Memory B cell (primary cell): ENCODE measurements at regions not wholly inside any gene's neighbourhood (a gene's known extent, or its start where the extent isn't known, plus 50 kb on each side); places are given as distances from the start of the nearest gene placed in this dataset.
A peak's percentile ranks its signal among the peaks of the same experiment; 100 is the strongest.

Experiments used
- ATAC-seq: fragments of 150-1000 bp; cut with Tn5 transposase; 2 replicates; pipeline ENCODE4 v1.10.0; 2021; ENCODE audit warnings: low read depth, mild to moderate bottlenecking, moderate library complexity
- DNase-seq, 2 donors: peaks; one replicate each; pipeline ENCODE4 v3.0.0; 2022; ENCODE audit warnings: low spot score in 2 of 2
- H3K27ac Mint-ChIP-seq: one replicate; pipeline ENCODE4 v1.8.0; 2022; ENCODE audit warnings: mild to moderate bottlenecking, moderate library complexity, mixed read lengths
- H3K27me3 Mint-ChIP-seq: one replicate; pipeline ENCODE4 v1.8.0; 2022; ENCODE audit warnings: mixed read lengths
- H3K36me3 Mint-ChIP-seq: one replicate; pipeline ENCODE4 v1.8.0; 2022; ENCODE audit warnings: mild to moderate bottlenecking, mixed read lengths
- H3K4me1 Mint-ChIP-seq: one replicate; pipeline ENCODE4 v1.8.0; 2022; ENCODE audit warnings: mixed read lengths
- H3K4me3 Mint-ChIP-seq: one replicate; pipeline ENCODE4 v1.8.0; 2022; ENCODE audit warnings: mild to moderate bottlenecking, moderate library complexity, mixed read lengths
- H3K9me3 Mint-ChIP-seq: one replicate; pipeline ENCODE4 v1.8.0; 2022; ENCODE audit warnings: mixed read lengths

DNA sequence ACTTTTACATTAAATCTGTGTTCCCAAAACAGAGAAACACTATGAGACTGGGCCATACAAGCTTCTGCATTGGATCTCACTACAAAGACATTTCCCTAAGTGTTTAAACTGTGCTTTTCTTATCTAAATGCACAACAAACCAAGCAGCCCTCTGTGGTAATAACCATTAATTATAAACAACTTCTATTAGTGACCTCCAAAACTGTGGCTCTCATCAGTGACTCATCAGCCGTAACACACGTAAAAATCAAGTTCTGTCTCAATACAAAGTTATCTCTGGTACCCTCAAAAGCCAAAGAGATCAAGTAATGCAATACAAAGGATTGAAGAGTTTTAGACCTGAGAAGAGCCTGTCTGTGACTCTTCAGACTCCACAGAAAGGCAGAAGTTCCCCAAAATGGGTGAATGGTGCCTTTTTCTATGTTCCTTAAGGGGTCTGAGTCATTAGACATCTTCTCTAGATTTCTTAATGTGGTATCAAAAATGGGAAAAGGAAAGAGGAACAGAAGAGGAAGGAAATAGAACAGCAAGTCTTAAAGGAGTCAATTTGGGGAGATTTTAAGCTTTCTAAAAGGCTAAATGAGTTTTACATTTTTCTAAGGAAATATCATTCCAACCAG is 189.8 kb upstream of the PPP1R2C start:
- DNase-seq (no peak), ATAC-seq (no peak)
- Mint-ChIP-seq H3K36me3 (no peaks in the 10 kb centered on the region), H3K27me3 (no peaks in the 10 kb centered on the region), H3K9me3 (peaks cover 2% of the 10 kb centered on the region), H3K4me1 (peaks cover 5% of the 10 kb centered on the region), H3K27ac (peak overlapping the region; percentile 31), H3K4me3 (no peak overlapping the region)

DNA sequence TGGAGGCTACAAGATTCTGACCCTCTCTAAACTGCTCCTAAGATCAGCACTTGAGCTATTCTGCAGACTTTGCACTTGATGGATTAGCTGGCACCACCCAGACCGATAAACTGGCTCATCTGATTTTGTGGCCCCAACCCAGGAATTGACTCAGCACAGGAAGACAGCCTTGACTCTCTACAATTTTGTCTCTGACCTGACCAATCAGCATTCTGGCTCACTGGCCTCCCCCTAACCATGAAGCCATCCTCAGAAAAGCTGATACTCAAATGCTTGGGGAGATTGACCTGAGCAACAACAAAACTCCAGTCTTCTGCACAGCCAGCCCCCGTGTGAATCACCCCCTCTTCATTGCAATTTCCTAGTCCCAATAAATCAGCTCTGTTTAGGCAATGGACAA is 195.4 kb upstream of the PPP1R2C start:
- Mint-ChIP-seq H3K36me3 (no peaks in the 10 kb centered on the region), H3K27ac (no peak overlapping the region), H3K9me3 (no peaks in the 10 kb centered on the region), H3K4me3 (no peak overlapping the region), H3K27me3 (no peaks in the 10 kb centered on the region), H3K4me1 (peaks cover 10% of the 10 kb centered on the region)
- no peak for ATAC-seq
- no peak for DNase-seq

DNA sequence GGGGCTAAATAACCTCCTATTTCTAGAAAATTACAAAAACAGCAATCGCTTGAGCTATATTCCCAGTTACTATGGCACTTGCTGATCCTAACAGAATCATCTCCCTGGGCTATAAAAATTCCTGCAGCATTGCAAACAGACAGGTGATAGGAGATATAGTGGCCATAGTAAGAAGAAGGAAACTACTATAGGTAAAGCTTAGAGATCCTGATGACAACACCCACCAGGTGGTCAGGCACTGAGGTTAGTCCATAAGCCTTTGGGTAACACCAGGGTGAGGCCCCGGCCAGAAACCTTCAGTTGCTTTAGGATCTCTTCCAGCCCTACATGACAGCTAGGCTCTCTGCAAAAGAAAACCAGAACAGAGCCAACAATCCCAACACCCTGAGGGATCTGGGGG is 197.9 kb upstream of the PPP1R2C start:
- ATAC-seq = no peak
- H3K9me3 Mint-ChIP-seq = peaks cover 1% of the 10 kb centered on the region
- H3K36me3 Mint-ChIP-seq = no peaks in the 10 kb centered on the region
- H3K27me3 Mint-ChIP-seq = no peaks in the 10 kb centered on the region
- peaks cover 10% of the 10 kb centered on the region for H3K4me1 Mint-ChIP-seq
- DNase-seq = no peak
- no peak overlapping the region for H3K27ac Mint-ChIP-seq
- H3K4me3 Mint-ChIP-seq = no peak overlapping the region

DNA sequence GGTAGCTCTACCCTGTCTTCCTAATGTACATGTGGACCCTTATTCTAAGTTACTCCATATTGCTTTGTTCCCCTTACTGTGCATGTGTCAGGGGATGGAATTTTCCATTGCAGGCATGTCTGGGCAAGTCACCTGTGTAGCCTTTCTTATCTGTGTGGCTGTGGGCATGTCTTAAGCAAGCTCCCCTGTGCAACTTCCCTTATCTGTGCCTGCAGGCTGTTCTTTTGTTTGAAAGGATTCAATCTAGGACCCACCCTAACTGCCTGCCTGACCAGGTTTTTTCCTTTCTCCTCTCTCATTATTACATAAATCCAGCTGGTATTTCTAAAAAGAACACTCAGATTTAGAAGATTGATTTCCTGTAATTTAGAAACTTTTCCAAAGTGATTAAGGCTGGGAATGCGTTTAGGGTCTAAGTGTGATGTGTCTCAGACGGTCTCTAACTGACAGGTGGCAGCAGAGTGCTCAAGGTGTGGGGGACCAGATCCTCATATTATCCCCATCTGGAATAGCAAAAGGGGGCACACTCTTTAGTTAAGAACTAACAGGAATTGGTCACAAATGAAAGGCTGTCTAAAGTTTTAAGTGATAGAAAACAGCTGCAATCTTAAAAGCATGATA is 198.9 kb upstream of the PPP1R2C start:
- DNase-seq (no peak), ATAC-seq (no peak)
- peaks cover 1% of the 10 kb centered on the region for H3K9me3 Mint-ChIP-seq
- H3K27ac Mint-ChIP-seq = peak overlapping the region; percentile 53
- H3K36me3 Mint-ChIP-seq = no peaks in the 10 kb centered on the region
- peaks cover 10% of the 10 kb centered on the region for H3K4me1 Mint-ChIP-seq
- no peaks in the 10 kb centered on the region for H3K27me3 Mint-ChIP-seq
- H3K4me3 Mint-ChIP-seq = no peak overlapping the region

DNA sequence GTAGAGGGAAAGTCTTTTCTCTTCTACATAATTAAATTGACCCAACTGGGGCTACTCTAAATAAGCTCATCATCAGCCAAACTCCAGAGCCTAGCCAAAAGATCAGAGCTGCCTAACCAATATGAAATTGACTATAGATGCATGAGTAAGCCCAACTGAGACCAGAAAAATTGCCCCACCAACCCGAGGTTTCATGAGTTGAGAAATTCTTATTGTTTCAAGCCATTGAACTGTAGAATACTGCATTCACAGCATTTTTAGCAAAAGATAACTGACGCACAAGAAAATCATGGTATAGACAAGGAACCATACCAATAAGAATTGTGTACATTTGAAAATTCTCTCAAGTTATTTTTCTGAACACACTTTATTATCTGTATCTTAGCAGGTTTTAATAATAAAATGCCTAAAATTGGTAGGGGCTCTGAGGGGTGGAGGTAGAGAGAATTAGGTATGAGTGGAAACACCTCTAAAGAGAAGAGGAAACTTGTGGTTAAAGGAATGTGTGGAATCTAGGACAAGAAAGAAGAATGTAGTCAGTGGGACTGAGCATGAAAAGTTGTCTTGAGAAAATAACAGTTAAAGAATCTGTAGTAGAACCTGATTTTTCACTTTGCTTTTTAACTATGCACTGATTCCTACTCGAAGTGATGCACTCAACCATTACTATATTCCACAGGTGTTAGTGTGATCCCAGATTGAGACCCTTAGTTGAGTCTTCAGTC is 200.9 kb upstream of the PPP1R2C start:
- no peak for DNase-seq
- peaks cover 2% of the 10 kb centered on the region for H3K9me3 Mint-ChIP-seq
- no peak for ATAC-seq

DNA sequence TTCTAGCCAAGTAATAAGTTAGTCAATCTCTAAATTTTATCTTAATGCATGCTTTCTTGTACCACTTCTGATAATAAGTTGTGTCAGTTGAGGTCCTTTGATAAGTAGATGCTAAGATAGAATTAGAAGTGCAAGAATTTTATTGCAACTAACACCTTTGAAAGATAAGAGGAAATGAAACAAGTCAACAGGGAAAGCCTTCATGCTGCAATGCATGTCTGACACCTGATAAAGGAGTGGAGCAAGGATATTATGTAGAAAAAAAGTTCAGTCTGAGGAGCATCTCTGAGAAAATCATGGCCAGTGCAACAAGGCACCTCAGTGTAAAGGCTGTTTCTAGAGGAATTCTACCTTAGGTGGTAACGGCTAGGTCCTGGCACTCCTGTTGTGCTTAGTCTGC is 210.7 kb upstream of the PPP1R2C start:
- Mint-ChIP-seq H3K36me3 (peaks cover 2% of the 10 kb centered on the region), H3K9me3 (no peaks in the 10 kb centered on the region), H3K27me3 (no peaks in the 10 kb centered on the region), H3K27ac (peak overlapping the region; percentile 78), H3K4me1 (peaks cover 17% of the 10 kb centered on the region), H3K4me3 (no peak overlapping the region)
- DNase-seq (no peak), ATAC-seq (peak; percentile 53)

More for the DNA sequence above, 200.9 kb upstream of the PPP1R2C start:
- no peak overlapping the region for H3K4me3 Mint-ChIP-seq
- H3K36me3 Mint-ChIP-seq = no peaks in the 10 kb centered on the region
- no peaks in the 10 kb centered on the region for H3K27me3 Mint-ChIP-seq
- H3K27ac Mint-ChIP-seq = no peak overlapping the region
- H3K4me1 Mint-ChIP-seq = peaks cover 10% of the 10 kb centered on the region

DNA sequence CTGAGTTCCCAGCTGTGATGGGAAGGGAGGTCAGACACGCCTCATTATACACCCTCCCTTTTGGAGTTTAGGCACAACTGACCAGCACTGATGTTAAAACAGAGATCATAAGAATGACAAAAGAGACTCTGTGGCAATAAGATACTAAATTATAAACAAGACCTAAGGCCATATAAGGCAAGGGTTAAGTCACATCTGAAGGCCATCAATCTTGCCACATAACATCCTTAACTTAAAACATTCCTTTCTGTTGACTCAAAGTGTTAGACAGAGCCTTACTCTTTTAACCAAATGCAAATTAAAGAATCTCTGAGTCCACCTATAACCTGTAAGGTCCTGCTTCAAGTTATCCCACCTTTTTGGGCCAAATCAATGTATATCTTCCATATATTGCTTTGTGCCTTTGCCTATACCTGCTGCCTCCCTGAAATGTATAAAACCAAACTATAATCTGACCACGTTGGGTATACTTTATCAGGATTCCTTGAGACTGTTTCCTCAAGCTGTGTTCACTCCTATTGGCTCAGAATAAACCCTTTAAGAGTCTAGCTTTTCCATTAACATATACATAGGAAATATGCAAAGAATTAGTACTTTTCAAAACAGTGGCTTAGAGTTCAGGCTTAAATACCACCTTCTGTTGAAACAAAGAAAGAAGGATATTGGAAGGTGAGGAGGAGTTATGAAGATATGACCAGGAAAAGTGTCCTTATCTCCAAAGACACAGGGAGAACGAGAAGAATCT is 214.4 kb upstream of the PPP1R2C start:
- H3K36me3 Mint-ChIP-seq = peaks cover 1% of the 10 kb centered on the region
- no peak overlapping the region for H3K27ac Mint-ChIP-seq
- peaks cover 26% of the 10 kb centered on the region for H3K4me1 Mint-ChIP-seq
- H3K4me3 Mint-ChIP-seq = no peak overlapping the region
- DNase-seq (no peak), ATAC-seq (no peak)
- H3K9me3 Mint-ChIP-seq = no peaks in the 10 kb centered on the region
- H3K27me3 Mint-ChIP-seq = no peaks in the 10 kb centered on the region

DNA sequence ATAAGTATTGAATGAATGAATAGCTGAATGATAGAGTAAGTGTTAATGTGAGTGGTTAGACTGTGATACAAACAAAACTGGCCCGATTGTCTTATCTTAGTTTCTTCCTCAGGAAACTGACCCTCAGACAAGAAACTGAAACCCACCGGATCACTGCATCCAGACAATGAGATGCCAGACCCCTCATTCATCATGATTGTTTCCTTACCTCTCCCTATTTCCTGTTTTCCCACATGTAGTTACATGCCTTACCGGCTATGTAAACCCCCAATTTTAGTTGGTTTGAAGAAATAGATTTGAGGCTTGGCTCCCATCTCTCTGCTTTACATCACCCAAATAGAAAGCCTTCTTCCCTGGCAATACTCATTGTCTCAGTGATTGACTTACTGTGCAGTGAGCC is 218.9 kb upstream of the PPP1R2C start:
- H3K36me3 Mint-ChIP-seq = no peaks in the 10 kb centered on the region
- DNase-seq = no peak
- no peak for ATAC-seq
- peaks cover 19% of the 10 kb centered on the region for H3K4me1 Mint-ChIP-seq
- H3K4me3 Mint-ChIP-seq = no peak overlapping the region
- no peaks in the 10 kb centered on the region for H3K9me3 Mint-ChIP-seq
- no peaks in the 10 kb centered on the region for H3K27me3 Mint-ChIP-seq
- no peak overlapping the region for H3K27ac Mint-ChIP-seq

DNA sequence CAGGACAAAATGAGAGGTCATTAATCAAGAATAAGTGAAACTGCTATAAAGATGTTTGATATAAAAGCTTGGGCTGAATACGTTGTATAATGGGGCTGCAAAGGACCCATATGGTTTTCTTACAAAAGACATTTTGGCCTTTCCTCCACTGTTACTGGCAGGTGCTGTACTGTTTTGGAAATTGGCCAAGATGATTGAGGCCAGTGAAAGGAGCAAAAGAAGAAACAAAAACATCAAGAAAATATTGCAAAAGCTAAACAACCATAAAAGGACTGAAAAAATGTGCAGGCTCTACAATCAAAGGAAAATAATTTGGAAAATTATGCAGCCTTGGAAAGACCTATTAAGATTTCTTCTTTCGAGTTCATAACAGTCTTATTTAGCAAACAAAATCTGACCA is 222.2 kb upstream of the PPP1R2C start:
- no peaks in the 10 kb centered on the region for H3K27me3 Mint-ChIP-seq
- no peak for DNase-seq
- peaks cover 16% of the 10 kb centered on the region for H3K4me1 Mint-ChIP-seq
- H3K27ac Mint-ChIP-seq = no peak overlapping the region
- no peak overlapping the region for H3K4me3 Mint-ChIP-seq
- H3K36me3 Mint-ChIP-seq = no peaks in the 10 kb centered on the region
- peaks cover 1% of the 10 kb centered on the region for H3K9me3 Mint-ChIP-seq
- no peak for ATAC-seq

DNA sequence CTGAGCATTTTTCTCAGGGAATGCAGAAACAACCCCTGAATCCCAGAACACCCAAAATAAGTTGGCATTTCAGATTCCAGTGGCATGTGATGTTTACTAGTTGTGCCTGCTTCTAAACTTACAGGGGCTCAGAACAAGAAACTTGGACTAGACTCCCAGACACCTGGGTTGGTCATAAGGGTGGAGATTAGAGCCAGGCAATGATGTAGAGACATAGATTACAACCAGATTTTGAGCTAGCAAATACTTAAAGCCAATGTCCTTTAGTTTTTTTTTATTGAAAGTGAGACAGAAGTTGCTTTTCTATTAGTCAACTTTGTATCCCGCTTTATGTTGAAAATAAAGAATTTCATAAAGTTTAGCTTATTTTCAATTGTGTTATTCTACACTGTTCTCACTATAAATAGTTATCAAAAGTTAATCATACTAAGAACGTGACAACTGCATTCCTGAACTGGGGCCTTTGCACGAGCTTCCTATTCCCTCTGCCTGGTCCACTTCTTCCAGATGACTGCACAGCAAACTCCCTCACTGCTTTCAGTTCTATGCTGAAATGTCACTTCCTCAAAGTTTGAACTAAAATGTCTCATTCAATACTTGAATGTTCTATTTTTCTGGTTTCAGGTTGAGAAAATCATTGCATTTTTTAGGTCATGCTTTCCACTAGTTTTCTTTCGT is 224.7 kb upstream of the PPP1R2C start:
- peaks cover 11% of the 10 kb centered on the region for H3K4me1 Mint-ChIP-seq
- ATAC-seq (peak; percentile 70), DNase-seq (no peak)
- peaks cover 1% of the 10 kb centered on the region for H3K9me3 Mint-ChIP-seq
- H3K4me3 Mint-ChIP-seq = no peak overlapping the region
- H3K36me3 Mint-ChIP-seq = peaks cover 1% of the 10 kb centered on the region
- H3K27ac Mint-ChIP-seq = peak overlapping the region; percentile 72
- no peaks in the 10 kb centered on the region for H3K27me3 Mint-ChIP-seq

DNA sequence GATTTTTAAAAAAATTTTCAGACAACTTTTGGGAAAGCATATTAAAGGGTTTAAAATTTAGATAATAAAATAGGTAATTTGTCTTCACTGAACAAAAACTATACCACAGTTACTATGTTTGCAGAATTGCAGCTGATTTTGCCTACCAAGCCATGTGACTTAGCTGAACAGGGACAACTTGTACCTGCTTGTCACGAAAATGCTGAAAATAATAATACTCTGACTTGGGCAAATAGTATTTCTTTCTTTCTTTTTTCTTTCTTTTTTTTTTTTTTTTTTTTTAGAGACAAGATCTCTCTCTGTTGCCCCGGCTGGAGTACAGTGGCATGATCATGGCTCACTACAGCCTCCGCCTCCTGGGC is 225.2 kb upstream of the PPP1R2C start:
- ATAC-seq = no peak
- H3K9me3 Mint-ChIP-seq = peaks cover 1% of the 10 kb centered on the region
- H3K27me3 Mint-ChIP-seq = no peaks in the 10 kb centered on the region
- H3K36me3 Mint-ChIP-seq = peaks cover 1% of the 10 kb centered on the region
- DNase-seq = no peak
- no peak overlapping the region for H3K4me3 Mint-ChIP-seq
- peak overlapping the region; percentile 72 for H3K27ac Mint-ChIP-seq
- H3K4me1 Mint-ChIP-seq = peaks cover 11% of the 10 kb centered on the region

DNA sequence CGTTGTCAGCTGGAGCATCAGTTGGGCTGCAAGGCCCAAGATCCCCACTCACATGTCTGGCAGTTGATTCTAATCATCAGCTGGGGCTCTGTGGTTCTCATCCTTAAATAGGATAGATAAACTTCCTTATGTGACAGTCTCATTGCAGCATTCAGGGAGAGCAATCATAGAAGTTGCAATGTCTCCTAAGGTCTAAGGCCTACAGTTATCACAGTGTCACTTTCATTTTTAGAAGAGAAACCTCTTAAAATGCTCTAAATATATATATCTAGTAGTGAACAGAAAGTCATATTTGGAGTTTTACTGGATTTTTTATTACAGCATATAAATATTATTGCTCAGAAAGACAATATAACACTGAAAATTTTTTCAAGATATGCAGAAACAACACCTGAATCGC is 226.0 kb upstream of the PPP1R2C start:
- no peak for DNase-seq
- H3K27ac Mint-ChIP-seq = no peak overlapping the region
- no peak for ATAC-seq
- H3K36me3 Mint-ChIP-seq = peaks cover 1% of the 10 kb centered on the region
- no peaks in the 10 kb centered on the region for H3K27me3 Mint-ChIP-seq
- H3K4me3 Mint-ChIP-seq = no peak overlapping the region
- H3K4me1 Mint-ChIP-seq = peaks cover 13% of the 10 kb centered on the region
- peaks cover 1% of the 10 kb centered on the region for H3K9me3 Mint-ChIP-seq

DNA sequence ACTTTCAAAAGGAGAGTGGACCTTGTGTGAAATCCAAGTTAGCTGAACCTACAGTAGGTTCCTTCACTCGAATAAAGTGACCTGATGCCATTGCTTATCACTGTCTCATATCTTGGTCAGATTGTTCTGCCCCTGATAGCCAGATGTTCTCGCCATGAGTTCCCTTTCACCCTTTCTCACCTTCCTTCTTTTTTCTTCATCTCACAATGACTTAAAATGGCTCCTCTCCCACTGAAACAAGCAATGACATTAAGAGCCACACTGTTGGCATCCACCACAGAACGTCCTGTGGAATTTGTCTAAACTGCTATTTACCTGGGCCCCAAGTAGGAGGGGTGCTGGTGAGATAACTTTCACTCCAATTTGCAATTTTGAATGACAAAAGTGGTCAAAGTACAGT is 227.6 kb upstream of the PPP1R2C start:
- no peaks in the 10 kb centered on the region for H3K27me3 Mint-ChIP-seq

DNA sequence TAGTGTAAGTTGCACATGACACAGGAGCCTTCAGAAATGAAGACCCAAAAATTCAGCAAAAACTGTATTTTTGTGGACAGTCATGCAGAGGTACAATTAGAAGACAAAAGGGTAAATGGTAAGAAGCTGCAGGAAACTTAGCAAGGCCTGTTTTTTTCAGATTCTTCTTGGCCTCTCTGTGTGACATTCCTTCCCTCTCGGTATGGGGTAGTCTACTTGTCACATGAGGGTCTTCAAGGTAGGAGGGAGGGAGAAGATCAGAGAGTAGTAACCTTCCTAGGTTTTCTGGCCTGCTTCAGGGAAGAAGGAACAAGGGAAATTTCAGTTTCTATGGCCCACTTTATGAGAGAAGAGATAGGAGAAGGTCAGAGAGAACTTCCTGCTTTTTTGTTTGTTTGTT is 230.4 kb upstream of the PPP1R2C start:
- H3K4me1 Mint-ChIP-seq = peaks cover 13% of the 10 kb centered on the region
- DNase-seq = no peak
- no peaks in the 10 kb centered on the region for H3K27me3 Mint-ChIP-seq
- H3K4me3 Mint-ChIP-seq = no peak overlapping the region
- H3K27ac Mint-ChIP-seq = no peak overlapping the region
- H3K9me3 Mint-ChIP-seq = peaks cover 2% of the 10 kb centered on the region
- no peak for ATAC-seq
- H3K36me3 Mint-ChIP-seq = peaks cover 1% of the 10 kb centered on the region

More for the DNA sequence above, 227.6 kb upstream of the PPP1R2C start:
- peaks cover 15% of the 10 kb centered on the region for H3K4me1 Mint-ChIP-seq
- peaks cover 3% of the 10 kb centered on the region for H3K9me3 Mint-ChIP-seq
- DNase-seq (no peak), ATAC-seq (no peak)
- H3K4me3 Mint-ChIP-seq = no peak overlapping the region
- no peak overlapping the region for H3K27ac Mint-ChIP-seq
- peaks cover 1% of the 10 kb centered on the region for H3K36me3 Mint-ChIP-seq
